ENCODE measurements at regions not wholly inside any gene's neighbourhood (a gene's known extent, or its start where the extent isn't known, plus 50 kb on each side); places are given as distances from the start of the nearest gene placed in this dataset.

GRCh38 chr17:68695659-68696058, 94.5 kb upstream of the FAM20A start:
- no peak for TF ChIP-seq CTCF (IDR thresholded peaks at IDR 0.05; ENCODE audit: control insufficient read depth, extremely low read depth, insufficient read depth)
- no peak for DNase-seq (ENCODE audit: low read depth)
- no peak overlapping the region for H3K4me3 ChIP-seq (ENCODE audit: low read depth, low read length)

- H3K4me3 ChIP-seq (ENCODE audit: low read depth, low read length), result no peak overlapping the region
- no peak for TF ChIP-seq CTCF (IDR thresholded peaks at IDR 0.05; ENCODE audit: control insufficient read depth, extremely low read depth, insufficient read depth)
- no peak for DNase-seq (ENCODE audit: low read depth)
Observed at GRCh38 chr17:68694791-68695485, 93.8 kb upstream of the FAM20A start.

- no peak for TF ChIP-seq CTCF (IDR thresholded peaks at IDR 0.05; ENCODE audit: control insufficient read depth, extremely low read depth, insufficient read depth)
- DNase-seq (ENCODE audit: low read depth), result no peak
- H3K4me3 ChIP-seq (ENCODE audit: low read depth, low read length), result no peak overlapping the region
Observed at GRCh38 chr17:68693896-68694295, 92.7 kb upstream of the FAM20A start.

GRCh38 chr17:68693466-68693865, 92.3 kb upstream of the FAM20A start:
- no peak overlapping the region for H3K4me3 ChIP-seq (ENCODE audit: low read depth, low read length)
- TF ChIP-seq CTCF (IDR thresholded peaks at IDR 0.05; ENCODE audit: control insufficient read depth, extremely low read depth, insufficient read depth), result no peak
- no peak for DNase-seq (ENCODE audit: low read depth)

GRCh38 chr17:68686108-68686988, 85.2 kb upstream of the FAM20A start:
- TF ChIP-seq CTCF (IDR thresholded peaks at IDR 0.05; ENCODE audit: control insufficient read depth, extremely low read depth, insufficient read depth), result no peak
- no peak for DNase-seq (ENCODE audit: low read depth)
- H3K4me3 ChIP-seq (ENCODE audit: low read depth, low read length), result no peak overlapping the region

GRCh38 chr17:68684949-68685357, 83.8 kb upstream of the FAM20A start:
- H3K4me3 ChIP-seq (ENCODE audit: low read depth, low read length), result no peak overlapping the region
- DNase-seq (ENCODE audit: low read depth), result no peak
- no peak for TF ChIP-seq CTCF (IDR thresholded peaks at IDR 0.05; ENCODE audit: control insufficient read depth, extremely low read depth, insufficient read depth)
